GM18519 (cell line): ENCODE measurements at regions not wholly inside any gene's neighbourhood (a gene's known extent, or its start where the extent isn't known, plus 50 kb on each side); places are given as distances from the start of the nearest gene placed in this dataset.
"Not testable (repeated sequence)": the region's sequence is repeated elsewhere in the genome, so short reads cannot be mapped to it uniquely, and the experiment has no call there.

ENCODE experiments used
- ATAC-seq: cut with Tn5 transposase; IDR thresholded peaks from one replicate; pipeline ENCODE4 v1.9.1; 2021; ENCODE audit warnings: mild to moderate bottlenecking, moderate library complexity; ENCODE audit not compliant: unreplicated experiment, low FRiP score

GRCh38 chr20:43837856-43838702 is 76.6 kb upstream of the TOX2 start:
- ATAC-seq, result no peak

GRCh38 chr20:43836790-43837189 is 77.9 kb upstream of the TOX2 start:
- ATAC-seq, result no peak

GRCh38 chr20:43835944-43836508 is 78.6 kb upstream of the TOX2 start:
- ATAC-seq, result no peak

DNA sequence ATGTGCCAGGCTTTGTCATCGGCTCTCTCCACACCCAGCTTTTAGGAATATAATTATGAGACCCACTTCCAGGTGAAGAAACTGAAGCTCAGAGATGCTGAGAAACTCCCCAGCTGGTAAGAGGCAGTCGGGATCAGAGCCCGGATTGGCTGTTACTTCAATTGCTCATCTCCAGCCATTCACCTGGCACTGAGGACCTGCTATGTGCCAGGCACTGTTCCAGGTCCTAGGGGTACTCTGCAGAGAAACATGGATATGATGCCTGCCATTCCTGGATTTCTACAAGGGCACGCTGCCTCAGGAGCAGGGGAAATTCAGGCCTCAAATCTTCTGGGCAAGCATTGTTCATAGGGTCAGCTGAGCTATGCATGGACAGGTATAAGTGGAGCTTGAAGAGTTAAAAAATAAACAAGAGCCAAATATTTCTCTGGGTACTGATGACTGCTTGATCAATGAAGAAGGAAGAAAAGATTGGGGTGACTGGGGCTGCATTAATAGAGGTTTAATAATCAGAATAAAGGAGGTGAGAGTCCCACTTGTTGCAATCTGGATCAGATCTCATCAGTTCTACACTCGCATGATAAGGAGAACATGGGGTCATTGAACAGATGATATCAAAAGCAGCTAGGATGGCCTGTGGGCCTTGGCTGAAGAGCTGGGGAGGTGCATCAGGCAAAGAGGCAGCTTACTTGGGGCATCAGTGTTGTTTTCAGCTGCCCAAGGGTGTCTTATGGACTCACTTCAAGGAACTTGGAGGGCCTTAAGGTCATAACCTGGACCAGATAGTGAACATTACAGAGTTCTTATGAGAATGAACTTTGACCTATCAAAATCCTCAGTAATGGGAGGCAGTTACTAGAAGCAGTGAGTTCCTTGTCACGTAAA is 80.9 kb upstream of the TOX2 start:
- no peak for ATAC-seq

- ATAC-seq, result no peak
Measured at GRCh38 chr20:43832961-43833360, 81.7 kb upstream of the TOX2 start.

DNA sequence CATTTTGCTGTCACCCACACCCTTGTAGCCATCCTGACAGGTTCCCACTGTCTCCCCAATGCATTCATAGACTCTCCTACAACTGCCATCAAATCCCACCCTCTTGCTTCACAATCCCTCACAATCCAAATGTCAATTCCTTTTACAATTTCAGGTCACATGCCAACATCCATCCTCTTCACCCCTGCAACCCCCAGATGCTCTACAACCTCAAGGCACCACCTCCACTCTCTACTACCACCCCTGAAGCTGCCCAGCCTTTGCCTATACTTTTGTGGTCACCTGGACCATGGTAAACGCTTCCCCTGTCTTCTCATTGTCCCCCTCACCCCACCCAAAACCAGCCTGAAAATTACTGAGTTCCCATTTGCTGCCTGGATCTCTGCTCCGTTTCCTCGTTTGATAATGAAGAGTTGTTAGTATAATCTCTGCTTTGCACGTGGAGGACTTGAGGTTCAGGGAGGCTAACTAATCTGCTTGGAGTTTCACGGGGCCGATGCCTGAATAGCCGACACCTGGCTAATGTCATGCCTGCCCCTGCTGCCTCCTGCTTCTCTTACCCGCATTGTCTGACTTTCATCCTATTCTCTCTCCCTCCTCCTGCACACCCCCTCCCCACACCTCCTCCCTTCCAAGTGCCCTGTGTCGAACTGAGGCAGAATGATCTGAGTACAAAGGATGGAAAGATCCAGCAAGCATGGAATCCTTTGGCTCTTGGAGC is 82.4 kb upstream of the TOX2 start:
- ATAC-seq, result no peak

DNA sequence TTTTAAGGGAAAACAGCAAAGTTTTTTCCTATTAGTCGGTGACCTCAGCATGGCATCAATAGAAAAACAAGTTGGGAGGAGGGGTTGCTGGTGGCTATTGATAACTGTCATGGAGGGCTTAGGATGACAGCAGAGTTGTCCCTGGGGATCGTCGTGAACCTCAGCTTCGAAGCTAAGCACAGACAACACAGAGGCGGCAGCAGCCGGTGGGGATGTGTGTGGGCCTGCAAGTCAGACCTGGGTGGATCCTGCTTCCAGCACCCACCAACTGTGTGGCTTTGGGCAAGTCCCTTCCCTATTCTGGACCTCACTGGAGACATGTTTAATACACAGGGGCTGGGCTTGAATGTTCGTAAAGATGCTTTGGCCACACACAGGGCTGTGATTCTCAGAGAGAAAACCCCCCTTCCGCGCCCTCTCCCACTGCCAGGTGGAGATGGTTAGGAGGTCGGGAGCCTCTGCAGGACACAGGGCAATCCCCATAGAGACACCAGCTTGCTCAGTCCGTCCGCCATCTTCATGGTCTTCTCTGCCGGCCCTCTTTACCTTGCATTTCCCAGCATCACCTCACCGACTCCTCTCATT is 83.1 kb upstream of the TOX2 start:
- no peak for ATAC-seq

- ATAC-seq, result no peak
Measured at GRCh38 chr20:43830883-43831282, 83.8 kb upstream of the TOX2 start.

DNA sequence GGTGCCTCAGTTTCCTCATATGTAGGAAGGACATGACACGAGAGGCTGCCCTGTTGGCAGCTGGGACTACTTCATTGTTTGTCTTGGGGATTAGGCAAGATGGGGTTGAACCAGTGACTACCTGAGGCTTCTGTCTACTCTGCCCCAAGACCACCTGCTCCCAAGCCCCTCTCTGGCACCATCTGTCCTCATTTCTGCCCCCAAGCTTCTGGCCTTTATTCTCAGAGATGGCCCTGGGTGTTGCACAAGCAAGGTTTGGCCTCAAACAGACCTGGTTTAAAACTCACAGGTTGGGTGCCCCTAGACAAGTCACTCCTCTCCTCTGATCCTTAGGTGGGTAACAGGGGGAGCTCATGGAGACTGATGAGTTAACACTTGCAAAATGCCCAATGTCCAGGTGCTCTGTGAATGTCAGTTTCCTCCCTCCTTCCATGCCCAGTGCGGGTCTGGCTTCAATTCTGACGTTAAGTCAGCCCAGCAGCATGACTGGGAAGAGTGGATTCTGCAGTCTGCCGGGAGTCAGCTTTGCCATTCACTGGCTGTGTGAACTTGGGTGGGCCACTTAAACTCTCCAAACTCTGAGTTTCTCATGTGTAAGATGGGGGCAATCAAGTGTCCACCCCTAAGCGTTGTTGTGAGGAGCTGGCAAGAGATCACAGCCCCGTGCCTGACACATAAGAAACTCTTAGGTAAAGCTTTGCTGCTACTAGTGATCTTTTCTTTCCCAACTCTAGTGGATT is 84.5 kb upstream of the TOX2 start:
- ATAC-seq, result no peak

DNA sequence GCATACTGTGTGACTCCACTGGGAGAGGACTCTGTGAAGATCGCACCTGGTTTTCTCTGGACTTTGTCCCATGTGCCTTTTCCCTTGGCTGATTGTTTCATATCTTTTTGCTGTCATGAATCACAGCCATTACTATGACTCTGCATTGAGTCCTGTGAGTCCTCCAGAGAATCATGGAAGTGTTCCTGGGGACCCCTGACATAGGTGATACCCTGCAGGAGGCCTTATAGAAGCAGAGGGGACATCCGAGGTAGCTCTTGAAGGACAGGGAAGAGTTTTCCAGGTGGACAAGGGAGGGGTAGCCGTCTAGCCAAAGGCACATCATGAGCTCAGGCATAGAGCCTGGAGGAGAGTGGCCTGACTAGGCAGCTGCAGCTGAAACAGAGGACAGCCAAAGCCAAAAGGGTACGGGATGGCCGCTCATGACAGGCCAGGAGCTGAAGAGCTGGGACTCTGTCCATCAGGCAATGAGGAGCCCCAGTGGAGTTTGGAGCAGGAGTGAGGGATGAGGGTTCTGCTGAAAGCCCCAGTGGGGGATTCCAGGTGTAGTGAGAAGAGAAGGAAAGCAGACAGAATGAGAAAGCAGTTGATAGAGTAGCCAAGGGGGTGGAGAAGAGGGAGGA is 86.6 kb upstream of the TOX2 start:
- no peak for ATAC-seq

- ATAC-seq, result not testable (repeated sequence)
Measured at GRCh38 chr20:43826943-43827342, 87.7 kb upstream of the TOX2 start.

DNA sequence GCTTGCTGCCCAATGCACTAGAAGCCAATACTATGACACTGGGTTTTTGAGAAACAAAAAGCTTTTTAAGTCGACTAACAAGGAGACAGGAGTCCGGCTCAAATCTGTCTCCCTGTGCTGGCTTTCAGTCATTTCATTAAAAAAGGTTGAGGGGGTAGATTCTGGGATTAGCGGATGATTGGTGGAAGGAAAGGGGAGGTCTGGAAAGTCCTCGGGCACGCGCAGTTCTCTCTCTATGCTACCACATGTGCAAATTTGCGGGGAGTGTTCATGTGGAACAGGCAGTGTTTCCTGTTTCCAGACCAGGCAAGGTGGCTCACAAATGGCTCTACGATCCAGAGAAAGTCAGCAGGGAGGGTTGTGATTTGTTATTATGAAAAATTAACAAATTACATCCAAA is 89.1 kb upstream of the TOX2 start:
- ATAC-seq, result no peak

- ATAC-seq, result no peak
Measured at GRCh38 chr20:43825051-43825402, 89.6 kb upstream of the TOX2 start.

- ATAC-seq, result no peak
Measured at GRCh38 chr20:43824309-43825050, 90.2 kb upstream of the TOX2 start.

DNA sequence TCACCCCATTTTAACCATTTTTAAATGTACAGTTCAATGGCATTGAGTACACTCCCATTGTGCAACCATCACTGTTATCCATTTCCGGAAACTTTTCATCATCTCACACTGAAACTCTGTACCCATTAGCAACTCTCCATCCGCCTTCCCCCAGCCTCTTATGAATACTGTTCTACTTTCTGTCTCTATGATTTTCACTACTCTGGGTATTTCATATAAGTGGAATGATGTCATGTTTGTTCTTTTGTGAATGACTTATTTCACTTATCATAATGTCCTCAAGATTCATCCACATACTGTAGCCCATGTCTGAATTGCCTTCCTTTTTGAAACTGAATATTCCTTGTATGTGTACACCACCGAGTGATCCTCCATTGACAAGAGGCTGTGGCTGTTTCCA is 92.9 kb upstream of the TOX2 start:
- no peak for ATAC-seq

DNA sequence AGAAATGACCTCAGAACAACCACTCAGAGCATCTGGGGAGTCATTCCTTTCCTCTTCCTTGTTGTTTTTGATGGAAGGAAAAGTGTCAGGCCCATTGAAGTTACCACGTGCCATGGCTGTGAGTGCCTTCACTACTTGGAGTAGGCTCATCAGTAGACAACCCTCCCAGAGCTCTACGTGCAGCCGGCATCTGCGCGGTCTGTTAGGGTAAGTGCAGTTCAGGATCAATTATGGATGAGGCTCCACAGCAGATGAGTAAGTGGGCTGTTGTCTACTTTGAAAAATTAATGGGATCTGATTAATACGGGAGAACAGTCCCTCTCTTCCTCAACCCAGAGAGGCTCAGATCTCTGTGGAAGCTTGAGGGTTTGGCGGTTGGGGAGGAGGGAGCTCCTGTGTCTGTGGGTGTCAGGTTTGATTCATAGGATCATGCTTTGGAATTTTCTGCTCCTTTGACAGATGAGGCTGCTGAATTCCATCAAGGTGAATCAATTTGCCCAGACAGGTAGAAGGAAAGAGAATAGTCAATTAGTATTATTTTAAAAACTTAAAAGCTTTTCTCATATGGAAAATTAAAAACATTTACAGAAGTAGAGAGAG is 93.8 kb upstream of the TOX2 start:
- ATAC-seq, result no peak

DNA sequence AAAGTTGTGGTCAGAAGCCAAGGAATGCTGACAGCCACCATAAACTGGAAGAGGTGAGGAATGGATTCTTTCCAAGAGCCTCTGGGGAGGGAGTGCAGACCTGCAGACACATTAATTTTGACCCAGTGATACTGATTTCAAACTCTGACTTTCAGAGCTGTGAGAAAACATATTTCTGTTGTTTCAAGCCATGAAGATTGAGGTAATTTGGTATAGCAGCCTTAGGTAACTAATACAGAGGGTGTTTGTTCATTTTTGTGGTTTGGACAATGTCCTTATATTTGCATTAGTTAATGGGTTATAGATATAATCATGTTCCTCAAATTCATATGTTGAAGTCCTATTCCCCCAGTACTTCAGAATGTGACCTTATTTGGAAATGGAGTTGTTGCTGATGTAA is 85.4 kb upstream of the GTSF1L start:
- ATAC-seq, result no peak

DNA sequence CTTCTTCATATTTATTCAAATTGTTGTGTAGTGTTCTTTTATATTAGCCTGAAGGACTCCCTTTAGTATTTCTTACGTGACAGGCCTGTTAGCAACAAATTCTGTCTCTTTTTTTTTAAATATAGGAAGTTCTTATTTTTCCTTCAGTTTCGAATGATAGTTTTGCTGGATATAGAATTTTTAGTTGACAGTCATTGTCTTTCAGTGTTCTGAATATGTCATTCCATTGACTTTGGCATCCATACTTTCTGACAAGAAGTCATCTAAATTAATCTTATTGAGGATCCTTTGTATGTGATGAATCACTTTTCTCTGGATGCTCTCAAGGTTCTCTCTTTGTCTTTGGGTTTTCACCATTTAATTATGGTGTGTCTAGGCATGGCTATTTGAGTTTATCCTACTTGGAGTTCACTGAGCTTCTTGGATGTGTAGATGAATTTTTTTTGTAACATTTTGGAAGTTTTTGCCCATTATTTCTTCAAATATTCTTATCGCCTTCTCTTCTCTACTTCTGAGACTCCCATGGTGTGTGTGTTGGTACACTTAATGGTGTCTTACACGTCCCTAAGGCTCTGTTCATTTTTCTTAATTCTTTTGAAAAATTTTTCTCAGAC is 82.5 kb upstream of the GTSF1L start:
- ATAC-seq, result no peak
